ENCODE measurements at regions not wholly inside any gene's neighbourhood (a gene's known extent, or its start where the extent isn't known, plus 50 kb on each side); places are given as distances from the start of the nearest gene placed in this dataset.

DNA sequence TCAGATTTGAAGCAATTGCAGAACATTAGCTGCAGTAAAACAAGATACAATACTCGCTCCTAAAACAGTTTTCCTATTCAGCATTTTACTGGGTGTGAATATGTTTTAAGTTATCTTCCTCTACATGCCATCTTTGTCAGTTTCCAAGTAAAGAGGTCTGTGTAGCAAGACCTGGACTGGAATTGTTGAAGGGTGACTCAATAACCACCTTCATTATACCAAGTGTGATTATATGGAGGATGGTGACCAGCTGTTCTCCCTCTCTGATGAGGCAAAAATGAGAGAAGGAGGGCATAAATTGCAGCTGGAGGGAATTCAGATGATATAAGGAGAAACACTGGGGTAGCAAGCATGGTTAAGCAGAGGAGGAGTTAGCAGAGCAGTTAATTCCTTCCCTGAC is 922.1 kb upstream of the SLIT2 start:
- TF ChIP-seq IRF2 (CRISPR knock-in tag; IDR thresholded peaks at IDR 0.05) (no peak), ZSCAN25 (CRISPR knock-in tag; IDR thresholded peaks at IDR 0.05) (no peak), ZNF383 (CRISPR knock-in tag; IDR thresholded peaks at IDR 0.05; ENCODE audit: borderline replicate concordance) (no peak), SRF (IDR thresholded peaks at IDR 0.05; ENCODE audit: low read depth, low read length) (no peak), JUND (CRISPR knock-in tag; IDR thresholded peaks at IDR 0.05) (no peak), PLRG1 (conservative IDR thresholded peaks at IDR 0.05) (no peak)
- TF ChIP-seq, protein P1, sequence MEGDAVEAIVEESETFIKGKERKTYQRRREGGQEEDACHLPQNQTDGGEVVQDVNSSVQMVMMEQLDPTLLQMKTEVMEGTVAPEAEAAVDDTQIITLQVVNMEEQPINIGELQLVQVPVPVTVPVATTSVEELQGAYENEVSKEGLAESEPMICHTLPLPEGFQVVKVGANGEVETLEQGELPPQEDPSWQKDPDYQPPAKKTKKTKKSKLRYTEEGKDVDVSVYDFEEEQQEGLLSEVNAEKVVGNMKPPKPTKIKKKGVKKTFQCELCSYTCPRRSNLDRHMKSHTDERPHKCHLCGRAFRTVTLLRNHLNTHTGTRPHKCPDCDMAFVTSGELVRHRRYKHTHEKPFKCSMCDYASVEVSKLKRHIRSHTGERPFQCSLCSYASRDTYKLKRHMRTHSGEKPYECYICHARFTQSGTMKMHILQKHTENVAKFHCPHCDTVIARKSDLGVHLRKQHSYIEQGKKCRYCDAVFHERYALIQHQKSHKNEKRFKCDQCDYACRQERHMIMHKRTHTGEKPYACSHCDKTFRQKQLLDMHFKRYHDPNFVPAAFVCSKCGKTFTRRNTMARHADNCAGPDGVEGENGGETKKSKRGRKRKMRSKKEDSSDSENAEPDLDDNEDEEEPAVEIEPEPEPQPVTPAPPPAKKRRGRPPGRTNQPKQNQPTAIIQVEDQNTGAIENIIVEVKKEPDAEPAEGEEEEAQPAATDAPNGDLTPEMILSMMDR (CRISPR knock-in tag; IDR thresholded peaks at IDR 0.05), result no peak
- TF ChIP-seq, protein P2, sequence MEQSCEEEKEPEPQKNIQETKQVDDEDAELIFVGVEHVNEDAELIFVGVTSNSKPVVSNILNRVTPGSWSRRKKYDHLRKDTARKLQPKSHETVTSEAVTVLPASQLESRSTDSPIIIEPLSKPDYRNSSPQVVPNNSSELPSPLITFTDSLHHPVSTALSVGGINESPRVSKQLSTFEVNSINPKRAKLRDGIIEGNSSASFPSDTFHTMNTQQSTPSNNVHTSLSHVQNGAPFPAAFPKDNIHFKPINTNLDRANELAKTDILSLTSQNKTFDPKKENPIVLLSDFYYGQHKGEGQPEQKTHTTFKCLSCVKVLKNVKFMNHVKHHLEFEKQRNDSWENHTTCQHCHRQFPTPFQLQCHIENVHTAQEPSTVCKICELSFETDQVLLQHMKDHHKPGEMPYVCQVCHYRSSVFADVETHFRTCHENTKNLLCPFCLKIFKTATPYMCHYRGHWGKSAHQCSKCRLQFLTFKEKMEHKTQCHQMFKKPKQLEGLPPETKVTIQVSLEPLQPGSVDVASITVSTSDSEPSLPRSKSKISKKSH (CRISPR knock-in tag; IDR thresholded peaks at IDR 0.05; ENCODE audit: borderline replicate concordance), result no peak
- TF ChIP-seq, protein P3, sequence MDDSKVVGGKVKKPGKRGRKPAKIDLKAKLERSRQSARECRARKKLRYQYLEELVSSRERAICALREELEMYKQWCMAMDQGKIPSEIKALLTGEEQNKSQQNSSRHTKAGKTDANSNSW (CRISPR knock-in tag; IDR thresholded peaks at IDR 0.05; ENCODE audit: borderline replicate concordance), result no peak
- TF ChIP-seq, protein P4, sequence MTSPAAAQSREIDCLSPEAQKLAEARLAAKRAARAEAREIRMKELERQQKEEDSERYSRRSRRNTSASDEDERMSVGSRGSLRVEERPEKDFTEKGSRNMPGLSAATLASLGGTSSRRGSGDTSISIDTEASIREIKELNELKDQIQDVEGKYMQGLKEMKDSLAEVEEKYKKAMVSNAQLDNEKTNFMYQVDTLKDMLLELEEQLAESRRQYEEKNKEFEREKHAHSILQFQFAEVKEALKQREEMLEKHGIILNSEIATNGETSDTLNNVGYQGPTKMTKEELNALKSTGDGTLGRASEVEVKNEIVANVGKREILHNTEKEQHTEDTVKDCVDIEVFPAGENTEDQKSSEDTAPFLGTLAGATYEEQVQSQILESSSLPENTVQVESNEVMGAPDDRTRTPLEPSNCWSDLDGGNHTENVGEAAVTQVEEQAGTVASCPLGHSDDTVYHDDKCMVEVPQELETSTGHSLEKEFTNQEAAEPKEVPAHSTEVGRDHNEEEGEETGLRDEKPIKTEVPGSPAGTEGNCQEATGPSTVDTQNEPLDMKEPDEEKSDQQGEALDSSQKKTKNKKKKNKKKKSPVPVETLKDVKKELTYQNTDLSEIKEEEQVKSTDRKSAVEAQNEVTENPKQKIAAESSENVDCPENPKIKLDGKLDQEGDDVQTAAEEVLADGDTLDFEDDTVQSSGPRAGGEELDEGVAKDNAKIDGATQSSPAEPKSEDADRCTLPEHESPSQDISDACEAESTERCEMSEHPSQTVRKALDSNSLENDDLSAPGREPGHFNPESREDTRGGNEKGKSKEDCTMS (CRISPR knock-in tag; conservative IDR thresholded peaks at IDR 0.05), result no peak

Measured in HepG2 (cell line).